Ramos (cell line): ENCODE measurements at regions not wholly inside any gene's neighbourhood (a gene's known extent, or its start where the extent isn't known, plus 50 kb on each side); places are given as distances from the start of the nearest gene placed in this dataset.

Experiments used
- in situ Hi-C: fragments of 300-500 bp; cut with MboI; formaldehyde crosslinking; loops from one replicate; pipeline ENCODE4 v1.14.3; 2022; ENCODE audit warnings: low sequenced_read_pairs; ENCODE audit not compliant: unreplicated experiment

- in situ Hi-C loops = no loop called here
Observed at GRCh38 chr15:98240303-98240702, 279.8 kb downstream of the ARRDC4 start.

GRCh38 chr15:98241032-98241554 lies 280.6 kb downstream of the ARRDC4 start:
- in situ Hi-C loops = no loop called here

- in situ Hi-C loops = no loop called here
Observed at GRCh38 chr15:98257290-98257689, 296.8 kb downstream of the ARRDC4 start.

GRCh38 chr15:98263787-98264186 lies 303.3 kb downstream of the ARRDC4 start:
- in situ Hi-C loops = no loop called here

- in situ Hi-C loops = no loop called here
Observed at GRCh38 chr15:98266295-98266694, 305.8 kb downstream of the ARRDC4 start.

- in situ Hi-C loops = no loop called here
Observed at GRCh38 chr15:98268163-98268562, 307.7 kb downstream of the ARRDC4 start.

GRCh38 chr15:98272625-98273024 lies 312.1 kb downstream of the ARRDC4 start:
- in situ Hi-C loops = no loop called here

GRCh38 chr15:98276018-98276417 lies 315.5 kb downstream of the ARRDC4 start:
- in situ Hi-C loops = loop anchor here (25.0 kb wide), 1 partner anchor 364 kb away; no protein-coding TSS in a partner anchor

- in situ Hi-C loops = loop anchor here (25.0 kb wide), 1 partner anchor 365 kb away; no protein-coding TSS in a partner anchor
Observed at GRCh38 chr15:98277602-98278001, 317.1 kb downstream of the ARRDC4 start.

GRCh38 chr15:98280284-98280975 lies 319.9 kb downstream of the ARRDC4 start:
- in situ Hi-C loops = loop anchor here (25.0 kb wide), 1 partner anchor 368 kb away; no protein-coding TSS in a partner anchor

- in situ Hi-C loops = loop anchor here (25.0 kb wide), 1 partner anchor 369 kb away; no protein-coding TSS in a partner anchor
Observed at GRCh38 chr15:98281130-98281529, 320.6 kb downstream of the ARRDC4 start.

GRCh38 chr15:98282656-98283332 lies 322.3 kb downstream of the ARRDC4 start:
- in situ Hi-C loops = loop anchor here (25.0 kb wide), 1 partner anchor 370 kb away; no protein-coding TSS in a partner anchor

GRCh38 chr15:98286200-98286599 lies 325.7 kb downstream of the ARRDC4 start:
- in situ Hi-C loops = loop anchor here (25.0 kb wide), 1 partner anchor 374 kb away; no protein-coding TSS in a partner anchor

- in situ Hi-C loops = loop anchor here (25.0 kb wide), 1 partner anchor 375 kb away; no protein-coding TSS in a partner anchor
Observed at GRCh38 chr15:98286831-98287230, 326.3 kb downstream of the ARRDC4 start.

GRCh38 chr15:98288091-98288590 lies 327.6 kb downstream of the ARRDC4 start:
- in situ Hi-C loops = loop anchor here (25.0 kb wide), 1 partner anchor 376 kb away; no protein-coding TSS in a partner anchor

GRCh38 chr15:98289747-98290146 lies 329.2 kb downstream of the ARRDC4 start:
- in situ Hi-C loops = loop anchor here (25.0 kb wide), 1 partner anchor 377 kb away; no protein-coding TSS in a partner anchor

- in situ Hi-C loops = loop anchor here (25.0 kb wide), 1 partner anchor 380 kb away; no protein-coding TSS in a partner anchor
Observed at GRCh38 chr15:98292442-98293240, 332.1 kb downstream of the ARRDC4 start.

- in situ Hi-C loops = loop anchor here (25.0 kb wide), 1 partner anchor 382 kb away; no protein-coding TSS in a partner anchor
Observed at GRCh38 chr15:98294126-98294525, 333.6 kb downstream of the ARRDC4 start.

GRCh38 chr15:98295101-98295759 lies 334.7 kb downstream of the ARRDC4 start:
- in situ Hi-C loops = loop anchor here (25.0 kb wide), 1 partner anchor 383 kb away; no protein-coding TSS in a partner anchor
